Right lobe of liver (tissue), 6 donors: ENCODE measurements at regions not wholly inside any gene's neighbourhood (a gene's known extent, or its start where the extent isn't known, plus 50 kb on each side); places are given as distances from the start of the nearest gene placed in this dataset.

Source experiments
- ATAC-seq, 4 donors: fragments of 200-7000 bp; cut with Tn5 transposase; one replicate each; pipeline ENCODE4 v1.9.1; 2020; ENCODE audit warnings: mild to moderate bottlenecking in 4 of 4, moderate library complexity in 4 of 4
- DNase-seq, 3 donors: peaks; one replicate each; pipeline ENCODE4 v3.0.0-alpha.2; 2020
- H3K27ac ChIP-seq, 3 donors: fragments of 200-600 bp; one replicate each; pipeline ENCODE4 v1.8.0; 2022
- H3K27me3 ChIP-seq, 2 donors: fragments of 200-600 bp; one replicate each; pipeline ENCODE4 v1.8.0; 2022
- H3K36me3 ChIP-seq, 4 donors: fragments of 200-600 bp; sonication (generic) in 1 of 4; one replicate each; pipeline versions ENCODE4 v1.5.1 to v1.8.0; 2017 to 2022; ENCODE audit warnings: control low read depth in 1 of 4
- H3K4me1 ChIP-seq, 4 donors: fragments of 200-600 bp; sonication (generic) in 1 of 4; one replicate each; pipeline versions ENCODE4 v1.5.1 to v1.8.0; 2017 to 2022; ENCODE audit warnings: control low read depth in 1 of 4
- H3K4me3 ChIP-seq, 3 donors: fragments of 200-600 bp; one replicate each; pipeline ENCODE4 v1.8.0; 2022
- H3K9me3 ChIP-seq, 4 donors: fragments of 200-600 bp; sonication (generic) in 1 of 4; one replicate each; pipeline versions ENCODE4 v1.5.1 to v1.8.0; 2017 to 2022; ENCODE audit warnings: control low read depth in 1 of 4
- CTCF ChIP-seq, 4 donors: fragments of 200-600 bp in 3 of 4; fragments of 450-650 bp in 1 of 4; IDR thresholded peaks; one replicate each; pipeline versions ENCODE4 v1.5.1 to v1.8.0; 2016 to 2022; ENCODE audit warnings: antibody characterized with exemption in 4 of 4, mild to moderate bottlenecking in 2 of 4
- POLR2A ChIP-seq: fragments of 450-650 bp; IDR thresholded peaks from one replicate; pipeline ENCODE4 v1.6.1; 2017; ENCODE audit warnings: antibody characterized with exemption, mild to moderate bottlenecking
- WGBS: methylation state at CpG from one replicate; pipeline ENCODE4 v1.1.6; 2018; ENCODE audit warnings: low coverage, low lambda C conversion rate; ENCODE audit not compliant: insufficient coverage; ENCODE audit errors: missing lambda C conversion rate; 5-methylcytosine and 5-hydroxymethylcytosine counted together
- intact Hi-C, 2 donors: fragments of 100-400 bp; cut with DNase I; formaldehyde crosslinking; loops; one replicate each; pipeline versions ENCODE4 v1.11.2 to v1.14.1; 2022
- donor health status: DM: no; HTN: yes; CAD: no.
- donor health status: DM: no; HTN: no; CAD: no.
- donor health status: DM: no; HTN: no; CAD: no.
- donor health status: DM: no; HTN: yes; CAD: no.
- donor health status: DM: no; HTN: yes; CAD: no.

DNA sequence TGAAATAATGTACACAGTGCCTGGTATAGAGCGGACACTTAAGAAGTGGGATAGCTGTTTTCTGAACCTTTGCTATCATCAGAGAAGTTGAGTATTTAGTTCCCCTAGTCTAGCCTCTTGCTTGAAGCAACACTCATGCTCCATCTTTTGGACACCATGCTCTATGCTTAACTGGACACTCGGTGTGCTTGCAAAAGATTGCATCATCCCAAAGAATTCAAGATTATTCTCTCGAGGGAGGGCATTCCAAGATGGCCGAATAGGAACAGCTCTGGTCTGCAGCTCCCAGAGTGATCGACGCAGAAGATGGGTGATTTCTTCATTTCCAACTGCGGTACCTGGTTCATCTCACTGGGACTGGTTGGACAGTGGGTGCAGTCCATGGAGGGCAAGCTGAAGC lies 143.9 kb upstream of the FSHR start:
- ATAC-seq (no peak), DNase-seq (no peak)
- Histone ChIP-seq H3K4me1 (no peaks in the 10 kb centered on the region), H3K4me3 (no peak overlapping the region), H3K27me3 (no peaks in the 10 kb centered on the region), H3K27ac (no peak overlapping the region), H3K36me3 (no peaks in the 10 kb centered on the region), H3K9me3 (no peaks in the 10 kb centered on the region)
- intact Hi-C loops: no loop called here
- no peak for TF ChIP-seq CTCF (IDR thresholded peaks at IDR 0.05)
- no peak for TF ChIP-seq POLR2A
- 81% methylated on average over 7 of the region's 7 CpGs for WGBS

GRCh38 chr2:49296107-49296867 lies 142.0 kb upstream of the FSHR start:
- ATAC-seq: no peak
- no peaks in the 10 kb centered on the region for H3K27me3 ChIP-seq
- H3K4me3 ChIP-seq: no peak overlapping the region
- WGBS: 49% methylated on average over 6 of the region's 6 CpGs
- no peaks in the 10 kb centered on the region for H3K36me3 ChIP-seq
- no peak for DNase-seq
- TF ChIP-seq POLR2A: no peak
- TF ChIP-seq CTCF (IDR thresholded peaks at IDR 0.05): no peak
- intact Hi-C loops: no loop called here
- H3K4me1 ChIP-seq: no peaks in the 10 kb centered on the region
- no peak overlapping the region for H3K27ac ChIP-seq
- H3K9me3 ChIP-seq: no peaks in the 10 kb centered on the region

DNA sequence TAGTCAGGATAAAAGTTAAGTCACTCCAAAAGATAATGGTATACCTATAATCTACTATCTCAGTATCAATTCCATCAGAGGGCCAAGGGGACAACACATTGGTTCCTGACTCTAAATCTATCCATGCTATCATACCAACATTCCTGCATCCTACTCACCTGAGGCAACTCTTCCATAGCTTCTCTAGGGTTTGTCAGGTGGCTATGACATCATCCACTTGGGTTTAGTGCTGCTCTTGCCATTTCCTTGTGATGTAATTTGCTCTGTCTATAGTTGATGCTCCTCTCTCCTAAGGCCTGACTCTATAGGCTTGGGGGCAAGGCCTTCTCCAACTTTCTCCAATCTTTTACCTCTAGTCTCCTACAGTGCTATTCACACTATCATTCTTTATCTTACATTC lies 139.9 kb upstream of the FSHR start:
- Histone ChIP-seq H3K4me3 (no peak overlapping the region), H3K4me1 (no peaks in the 10 kb centered on the region), H3K27ac (no peak overlapping the region), H3K36me3 (no peaks in the 10 kb centered on the region), H3K27me3 (no peaks in the 10 kb centered on the region), H3K9me3 (no peaks in the 10 kb centered on the region)
- no peak for TF ChIP-seq CTCF (IDR thresholded peaks at IDR 0.05)
- no peak for TF ChIP-seq POLR2A
- no peak for ATAC-seq
- intact Hi-C loops: no loop called here
- no peak for DNase-seq

DNA sequence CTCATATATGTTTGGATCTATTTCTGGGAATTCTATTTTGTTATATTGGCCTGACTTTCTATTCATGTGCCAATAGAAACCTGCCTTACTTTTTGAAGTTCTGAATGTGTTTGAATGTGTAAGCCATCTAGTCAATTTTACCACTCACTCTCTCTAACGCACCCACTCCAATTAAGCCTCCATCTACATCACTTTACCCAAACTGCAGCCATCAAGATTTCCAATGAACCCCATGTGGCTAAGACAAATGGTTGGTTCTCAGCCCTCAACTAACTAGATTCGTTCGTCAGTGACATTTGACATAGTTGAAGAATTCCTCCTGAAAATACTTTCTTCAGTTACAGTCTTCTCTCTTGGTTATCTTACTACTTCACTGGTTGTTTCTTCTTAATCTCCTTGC lies 137.3 kb upstream of the FSHR start:
- Histone ChIP-seq H3K36me3 (no peaks in the 10 kb centered on the region), H3K27ac (no peak overlapping the region), H3K9me3 (no peaks in the 10 kb centered on the region), H3K4me1 (peaks cover 0 to 4% (median 0%) of the 10 kb centered on the region in 4 donors), H3K4me3 (no peak overlapping the region), H3K27me3 (no peaks in the 10 kb centered on the region)
- 39% methylated on average over 3 of the region's 3 CpGs for WGBS
- ATAC-seq (no peak), DNase-seq (no peak)
- intact Hi-C loops: no loop called here
- TF ChIP-seq POLR2A: no peak
- TF ChIP-seq CTCF (IDR thresholded peaks at IDR 0.05): no peak

DNA sequence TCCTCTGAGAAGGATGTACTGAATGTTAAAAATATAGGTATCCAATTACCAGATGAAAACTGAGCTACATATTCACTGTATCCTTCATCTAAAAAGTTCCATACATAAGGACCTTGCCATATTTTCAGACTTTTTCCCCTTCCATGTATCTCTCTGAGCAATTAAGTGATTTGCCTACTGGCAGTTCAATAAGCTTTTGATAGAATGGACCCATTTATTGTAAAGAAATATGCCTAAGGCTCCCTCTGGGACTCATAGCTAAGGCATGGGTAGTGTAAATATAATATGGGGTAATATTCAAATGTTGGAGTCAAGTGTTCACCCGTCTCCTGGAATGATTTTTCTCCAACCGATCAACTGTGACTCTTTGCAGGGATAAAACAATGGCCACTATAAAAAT lies 135.4 kb upstream of the FSHR start:
- intact Hi-C loops: no loop called here
- TF ChIP-seq CTCF (IDR thresholded peaks at IDR 0.05): no peak
- TF ChIP-seq POLR2A: no peak

More for the DNA sequence above, 135.4 kb upstream of the FSHR start:
- WGBS: 45% methylated on average over 2 of the region's 2 CpGs
- no peaks in the 10 kb centered on the region for H3K27me3 ChIP-seq
- no peaks in the 10 kb centered on the region for H3K36me3 ChIP-seq
- H3K9me3 ChIP-seq: no peaks in the 10 kb centered on the region
- no peak for DNase-seq
- H3K27ac ChIP-seq: no peak overlapping the region
- H3K4me3 ChIP-seq: no peak overlapping the region
- no peak for ATAC-seq
- H3K4me1 ChIP-seq: peaks cover 0 to 4% (median 0%) of the 10 kb centered on the region in 4 donors
